ENCODE measurements at regions not wholly inside any gene's neighbourhood (a gene's known extent, or its start where the extent isn't known, plus 50 kb on each side); places are given as distances from the start of the nearest gene placed in this dataset.

DNA sequence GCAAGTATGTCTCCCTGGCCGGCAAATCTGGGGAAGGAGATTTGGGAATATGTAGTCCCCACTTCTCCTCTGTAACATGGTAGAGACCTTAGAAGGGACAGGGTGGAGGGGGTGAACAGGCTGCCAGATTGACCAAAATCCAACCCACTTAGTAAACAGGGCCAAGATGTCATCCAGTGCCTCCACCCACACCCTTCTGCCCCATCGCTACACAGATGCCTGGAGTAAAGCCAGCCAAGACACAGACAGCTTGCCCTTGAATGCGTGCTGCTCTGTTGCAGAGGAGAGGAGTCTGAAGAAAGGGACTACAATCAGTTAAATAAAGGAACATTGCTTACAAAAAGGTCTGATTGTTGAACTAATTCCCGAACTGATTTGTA, 160.1 kb upstream of the LDB2 start:
- Histone ChIP-seq H3K4me1 (ENCODE audit: control insufficient read depth, extremely low read depth, insufficient read depth, low read length) (no peaks in the 10 kb centered on the region), H3K9ac (ENCODE audit: control insufficient read depth, extremely low read depth, insufficient read depth, low read length) (no peak overlapping the region), H2AFZ (ENCODE audit: control insufficient read depth, low read length) (no peak overlapping the region), H3K36me3 (ENCODE audit: control insufficient read depth in 2 of 2, extremely low read depth in 1 of 2, insufficient read depth in 2 of 2, low read length in 2 of 2) (no peaks in the 10 kb centered on the region), H3K27ac (ENCODE audit: control insufficient read depth, insufficient read depth, low read length) (no peak overlapping the region), H3K79me2 (ENCODE audit: control insufficient read depth, insufficient read depth, low read length) (no peaks in the 10 kb centered on the region), H4K20me1 (ENCODE audit: control insufficient read depth, extremely low read depth, insufficient read depth, low read length) (no peaks in the 10 kb centered on the region), H3K27me3 (ENCODE audit: control insufficient read depth, extremely low read depth, insufficient read depth, low read length) (no peaks in the 10 kb centered on the region), H3K4me3 (ENCODE audit: control insufficient read depth in 2 of 3, extremely low read depth in 1 of 3, insufficient read depth in 2 of 3, low read depth in 1 of 3, low read length in 3 of 3) (no peak overlapping the region), H3K9me1 (ENCODE audit: control insufficient read depth, extremely low read depth, insufficient read depth, low read length) (no peaks in the 10 kb centered on the region), H3K9me3 (ENCODE audit: control insufficient read depth, low read depth, low read length) (no peaks in the 10 kb centered on the region), H3K4me2 (ENCODE audit: control insufficient read depth, extremely low read depth, insufficient read depth, low read depth, low read length) (no peak overlapping the region)
- FAIRE-seq (no peak), DNase-seq (ENCODE audit: low read depth, low spot score) (no peak)
- dilution Hi-C loops (cut with MboI; ENCODE audit: extremely low pct_ligation_motif_present, low sequenced_read_pairs): no loop called here
- TF ChIP-seq CTCF (optimal IDR thresholded peaks at IDR 0.05 in 1 of 3, IDR thresholded peaks at IDR 0.05 in 1 of 3, conservative IDR thresholded peaks at IDR 0.05 in 1 of 3; ENCODE audit: extremely low read depth in 1 of 3, insufficient read depth in 2 of 3, low read length in 3 of 3): no peak
- TF ChIP-seq EZH2 (IDR thresholded peaks at IDR 0.05; ENCODE audit: low read length): no peak

DNA sequence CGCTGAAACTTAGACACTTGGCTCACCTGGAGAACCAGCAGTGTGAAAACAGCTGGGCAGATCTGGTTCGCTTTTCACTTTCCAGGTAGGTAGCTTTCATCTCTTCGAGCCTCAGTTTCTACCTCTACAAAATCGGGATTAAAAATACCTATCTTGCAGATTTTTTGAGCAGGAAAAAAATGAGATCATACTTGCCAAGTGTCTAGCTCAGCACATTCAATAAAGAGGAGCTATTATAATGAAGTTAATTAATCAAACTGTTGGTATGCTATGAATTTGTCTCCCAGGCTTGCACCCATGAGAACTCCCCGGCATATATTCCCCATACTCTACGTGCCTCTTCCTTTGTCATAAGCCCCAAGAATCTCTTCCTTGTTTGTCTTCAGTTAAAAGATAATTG, 158.6 kb upstream of the LDB2 start:
- H3K9me3 ChIP-seq (ENCODE audit: control insufficient read depth, low read depth, low read length): no peaks in the 10 kb centered on the region
- H3K36me3 ChIP-seq (ENCODE audit: control insufficient read depth in 2 of 2, extremely low read depth in 1 of 2, insufficient read depth in 2 of 2, low read length in 2 of 2): no peaks in the 10 kb centered on the region
- no peaks in the 10 kb centered on the region for H3K79me2 ChIP-seq (ENCODE audit: control insufficient read depth, insufficient read depth, low read length)
- H3K27me3 ChIP-seq (ENCODE audit: control insufficient read depth, extremely low read depth, insufficient read depth, low read length): no peaks in the 10 kb centered on the region
- no peak overlapping the region for H3K27ac ChIP-seq (ENCODE audit: control insufficient read depth, insufficient read depth, low read length)
- no peak overlapping the region for H3K4me2 ChIP-seq (ENCODE audit: control insufficient read depth, extremely low read depth, insufficient read depth, low read depth, low read length)
- no peaks in the 10 kb centered on the region for H3K4me1 ChIP-seq (ENCODE audit: control insufficient read depth, extremely low read depth, insufficient read depth, low read length)
- no peaks in the 10 kb centered on the region for H3K9me1 ChIP-seq (ENCODE audit: control insufficient read depth, extremely low read depth, insufficient read depth, low read length)
- no peak for DNase-seq (ENCODE audit: low read depth, low spot score)
- H2AFZ ChIP-seq (ENCODE audit: control insufficient read depth, low read length): no peak overlapping the region
- no peak overlapping the region for H3K9ac ChIP-seq (ENCODE audit: control insufficient read depth, extremely low read depth, insufficient read depth, low read length)
- dilution Hi-C loops (cut with MboI; ENCODE audit: extremely low pct_ligation_motif_present, low sequenced_read_pairs): no loop called here
- no peaks in the 10 kb centered on the region for H4K20me1 ChIP-seq (ENCODE audit: control insufficient read depth, extremely low read depth, insufficient read depth, low read length)
- no peak overlapping the region for H3K4me3 ChIP-seq (ENCODE audit: control insufficient read depth in 2 of 3, extremely low read depth in 1 of 3, insufficient read depth in 2 of 3, low read depth in 1 of 3, low read length in 3 of 3)
- TF ChIP-seq EZH2 (IDR thresholded peaks at IDR 0.05; ENCODE audit: low read length) (no peak), CTCF (optimal IDR thresholded peaks at IDR 0.05 in 1 of 3, IDR thresholded peaks at IDR 0.05 in 1 of 3, conservative IDR thresholded peaks at IDR 0.05 in 1 of 3; ENCODE audit: extremely low read depth in 1 of 3, insufficient read depth in 2 of 3, low read length in 3 of 3) (no peak)
- no peak for FAIRE-seq

Measured in keratinocyte (primary cell).